ENCODE measurements at regions not wholly inside any gene's neighbourhood (a gene's known extent, or its start where the extent isn't known, plus 50 kb on each side); places are given as distances from the start of the nearest gene placed in this dataset.
"Not testable (repeated sequence)": the region's sequence is repeated elsewhere in the genome, so short reads cannot be mapped to it uniquely, and the experiment has no call there.

GRCh38 chr10:93230596-93230995 is 156.9 kb downstream of the CYP26A1 start:
- TF ChIP-seq CTCF, POLR2A (IDR thresholded peaks at IDR 0.05): not testable (repeated sequence)

Data from sigmoid colon (tissue), 3 donors.